Pancreas (tissue), 10 donors: ENCODE measurements at regions not wholly inside any gene's neighbourhood (a gene's known extent, or its start where the extent isn't known, plus 50 kb on each side); places are given as distances from the start of the nearest gene placed in this dataset.

Experiments
- ATAC-seq, 4 donors: fragments of 200-7000 bp; cut with Tn5 transposase; one replicate each; pipeline versions ENCODE4 v1.8.0 to v1.9.1; 2020; ENCODE audit warnings: mild to moderate bottlenecking in 4 of 4, moderate library complexity in 4 of 4
- DNase-seq, 6 donors: peaks; one replicate each; pipeline ENCODE4 v3.0.0-alpha.2; 2020
- FAIRE-seq: peaks from 2 replicates; lab custom pipeline; 2012; peaks lifted over from hg19 to GRCh38; lab: Jason Lieb, UNC
- H3K27ac ChIP-seq, 4 donors: fragments of 200-600 bp; sonication (generic); 1 replicate in 3 of 4; 2 replicates in 1 of 4; pipeline versions ENCODE4 v1.5.0 to v1.8.0; 2020
- H3K27me3 ChIP-seq, 4 donors: fragments of 200-600 bp; one replicate each; pipeline ENCODE4 v1.8.0; 2021
- H3K36me3 ChIP-seq, 3 donors: fragments of 200-600 bp; sonication (generic) in 1 of 3; one replicate each; pipeline versions ENCODE4 v1.5.0 to v1.8.0; 2020 to 2021
- H3K4me1 ChIP-seq, 3 donors: fragments of 200-600 bp; one replicate each; pipeline ENCODE4 v1.8.0; 2021
- H3K4me3 ChIP-seq, 4 donors: fragments of 200-600 bp; sonication (generic) in 2 of 4; one replicate each; pipeline versions ENCODE4 v1.5.0 to v1.8.0; 2020 to 2021
- H3K9me3 ChIP-seq, 4 donors: fragments of 200-600 bp; one replicate each; pipeline ENCODE4 v1.8.0; 2021
- CTCF ChIP-seq, 4 donors: fragments of 200-600 bp; sonication (generic) in 3 of 4; IDR thresholded peaks; one replicate each; pipeline versions ENCODE4 v1.5.0 to v1.8.0; 2021; ENCODE audit warnings: antibody characterized with exemption in 4 of 4
- WGBS, 2 donors: extraction: QIAGEN DNeasy Blood & Tissue Kit; methylation state at CpG; one replicate each; pipeline ENCODE4 v1.1.7; 2013; 5-methylcytosine and 5-hydroxymethylcytosine counted together
- intact Hi-C, 3 donors: fragments of 100-400 bp; cut with DNase I; formaldehyde crosslinking; loops; one replicate each; pipeline versions ENCODE4 v1.11.1 to v1.14.2; 2022
- donor health status: healthy with polysubstance abuse.
- donor health status: DM: no; HTN: no; CAD: no; lungs with moderate emphysema.
- donor health status: DM: no; HTN: no; CAD: no.
- donor health status: control.
- donor health status: control.
- donor health status: Bipolar disorder and iron deficiency.
- donor health status: DM: yes; HTN: yes; CAD: no.
- donor health status: DM: no; HTN: no; CAD: no.
- donor health status: DM: no; HTN: no; CAD: no.
- donor health status: DM: yes; HTN: yes; CAD: no.

GRCh38 chr5:103487822-103488493, 74.6 kb downstream of the NUDT12 start:
- no peaks in the 10 kb centered on the region for H3K36me3 ChIP-seq
- H3K9me3 ChIP-seq = no peaks in the 10 kb centered on the region
- H3K4me3 ChIP-seq = no peak overlapping the region
- H3K27me3 ChIP-seq = no peaks in the 10 kb centered on the region
- 91 to 96% methylated on average over 3 of the region's 3 CpGs for WGBS, 2 donors
- ATAC-seq = no peak
- no peak for FAIRE-seq
- no peaks in the 10 kb centered on the region for H3K4me1 ChIP-seq
- intact Hi-C loops = no loop called here
- no peak overlapping the region for H3K27ac ChIP-seq
- TF ChIP-seq CTCF (IDR thresholded peaks at IDR 0.05) = no peak
- no peak for DNase-seq

- no peak overlapping the region for H3K4me3 ChIP-seq
- no peak for DNase-seq
- intact Hi-C loops = no loop called here
- H3K9me3 ChIP-seq = no peaks in the 10 kb centered on the region
- H3K27me3 ChIP-seq = no peaks in the 10 kb centered on the region
- H3K36me3 ChIP-seq = no peaks in the 10 kb centered on the region
- no peak for FAIRE-seq
- 72 to 73% methylated on average over 6 of the region's 6 CpGs for WGBS, 2 donors
- H3K27ac ChIP-seq = no peak overlapping the region
- no peak for TF ChIP-seq CTCF (IDR thresholded peaks at IDR 0.05)
- H3K4me1 ChIP-seq = no peaks in the 10 kb centered on the region
- no peak for ATAC-seq
Observed at GRCh38 chr5:103487218-103487617, 75.4 kb downstream of the NUDT12 start.

- DNase-seq = no peak
- TF ChIP-seq CTCF (IDR thresholded peaks at IDR 0.05) = no peak
- intact Hi-C loops = no loop called here
Observed at GRCh38 chr5:103486739-103487138, 75.8 kb downstream of the NUDT12 start.

GRCh38 chr5:103480246-103480645, 82.3 kb downstream of the NUDT12 start:
- Histone ChIP-seq H3K4me3 (no peak overlapping the region), H3K9me3 (no peaks in the 10 kb centered on the region), H3K27ac (no peak overlapping the region), H3K4me1 (no peaks in the 10 kb centered on the region), H3K36me3 (no peaks in the 10 kb centered on the region), H3K27me3 (no peaks in the 10 kb centered on the region)
- WGBS, 2 donors = 74 to 77% methylated on average over 3 of the region's 3 CpGs
- no peak for FAIRE-seq
- TF ChIP-seq CTCF (IDR thresholded peaks at IDR 0.05) = no peak
- ATAC-seq = no peak
- no peak for DNase-seq
- intact Hi-C loops = loop anchor here in 1 of 3 donors (5.0 kb wide), 1 partner anchor 248 kb away; no protein-coding TSS in a partner anchor

More at GRCh38 chr5:103486739-103487138, 75.8 kb downstream of the NUDT12 start:
- 82 to 85% methylated on average over 5 of the region's 5 CpGs for WGBS, 2 donors
- Histone ChIP-seq H3K36me3 (no peaks in the 10 kb centered on the region), H3K4me3 (no peak overlapping the region), H3K27ac (no peak overlapping the region), H3K9me3 (no peaks in the 10 kb centered on the region), H3K27me3 (no peaks in the 10 kb centered on the region), H3K4me1 (no peaks in the 10 kb centered on the region)
- ATAC-seq = no peak
- FAIRE-seq = no peak

GRCh38 chr5:103477678-103478077, 84.9 kb downstream of the NUDT12 start:
- H3K4me1 ChIP-seq = no peaks in the 10 kb centered on the region
- intact Hi-C loops = loop anchor here in 2 of 3 donors (5.0 kb wide), 1 partner anchor 245 kb away; no protein-coding TSS in a partner anchor
- FAIRE-seq = no peak
- no peaks in the 10 kb centered on the region for H3K9me3 ChIP-seq
- DNase-seq = no peak
- H3K27me3 ChIP-seq = no peaks in the 10 kb centered on the region
- H3K4me3 ChIP-seq = no peak overlapping the region
- no peak for TF ChIP-seq CTCF (IDR thresholded peaks at IDR 0.05)
- H3K27ac ChIP-seq = no peak overlapping the region
- no peak for ATAC-seq
- WGBS, 2 donors = 75 to 89% methylated on average over 1 of the region's 1 CpG
- no peaks in the 10 kb centered on the region for H3K36me3 ChIP-seq
